Fibroblast of pulmonary artery (primary cell): ENCODE measurements at regions not wholly inside any gene's neighbourhood (a gene's known extent, or its start where the extent isn't known, plus 50 kb on each side); places are given as distances from the start of the nearest gene placed in this dataset.

ENCODE experiments used
- DNase-seq: peaks from one replicate; pipeline ENCODE4 v3.0.0-alpha.2; 2010; ENCODE audit warnings: low read depth
- H3K4me3 ChIP-seq: replicated peaks from 2 replicates; pipeline ENCODE4 v1.5.1; 2011; ENCODE audit warnings: low read depth, mild to moderate bottlenecking, control low read depth, low read length, moderate library complexity
- TF ChIP-seq, protein P1 (sequence below): IDR thresholded peaks from 2 replicates; pipeline ENCODE4 v1.5.1; 2011; ENCODE audit warnings: mild to moderate bottlenecking, control low read depth, low read length, inconsistent platforms; ENCODE audit errors: missing control alignments

DNA sequence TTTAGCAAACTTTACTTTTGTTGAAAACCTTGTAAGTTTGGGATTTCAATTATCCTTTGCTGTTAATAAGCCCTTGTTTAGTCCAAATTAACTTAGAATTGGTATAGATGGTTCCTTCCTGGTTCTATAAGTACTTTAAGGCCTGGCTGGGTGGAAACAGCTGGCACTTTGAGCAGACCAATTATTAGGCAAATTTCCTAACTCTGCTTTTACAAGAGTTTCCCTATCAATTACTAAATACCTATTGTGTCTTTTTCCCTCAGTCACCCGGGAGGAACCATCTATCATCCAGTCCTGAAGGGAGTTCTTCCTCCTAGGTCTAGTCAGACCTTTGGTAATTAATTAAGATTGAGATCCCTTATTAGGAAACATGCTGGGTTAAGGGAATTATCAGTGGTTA, 138.0 kb downstream of the SLC38A6 start:
- TF ChIP-seq, protein P1, sequence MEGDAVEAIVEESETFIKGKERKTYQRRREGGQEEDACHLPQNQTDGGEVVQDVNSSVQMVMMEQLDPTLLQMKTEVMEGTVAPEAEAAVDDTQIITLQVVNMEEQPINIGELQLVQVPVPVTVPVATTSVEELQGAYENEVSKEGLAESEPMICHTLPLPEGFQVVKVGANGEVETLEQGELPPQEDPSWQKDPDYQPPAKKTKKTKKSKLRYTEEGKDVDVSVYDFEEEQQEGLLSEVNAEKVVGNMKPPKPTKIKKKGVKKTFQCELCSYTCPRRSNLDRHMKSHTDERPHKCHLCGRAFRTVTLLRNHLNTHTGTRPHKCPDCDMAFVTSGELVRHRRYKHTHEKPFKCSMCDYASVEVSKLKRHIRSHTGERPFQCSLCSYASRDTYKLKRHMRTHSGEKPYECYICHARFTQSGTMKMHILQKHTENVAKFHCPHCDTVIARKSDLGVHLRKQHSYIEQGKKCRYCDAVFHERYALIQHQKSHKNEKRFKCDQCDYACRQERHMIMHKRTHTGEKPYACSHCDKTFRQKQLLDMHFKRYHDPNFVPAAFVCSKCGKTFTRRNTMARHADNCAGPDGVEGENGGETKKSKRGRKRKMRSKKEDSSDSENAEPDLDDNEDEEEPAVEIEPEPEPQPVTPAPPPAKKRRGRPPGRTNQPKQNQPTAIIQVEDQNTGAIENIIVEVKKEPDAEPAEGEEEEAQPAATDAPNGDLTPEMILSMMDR, result no peak

DNA sequence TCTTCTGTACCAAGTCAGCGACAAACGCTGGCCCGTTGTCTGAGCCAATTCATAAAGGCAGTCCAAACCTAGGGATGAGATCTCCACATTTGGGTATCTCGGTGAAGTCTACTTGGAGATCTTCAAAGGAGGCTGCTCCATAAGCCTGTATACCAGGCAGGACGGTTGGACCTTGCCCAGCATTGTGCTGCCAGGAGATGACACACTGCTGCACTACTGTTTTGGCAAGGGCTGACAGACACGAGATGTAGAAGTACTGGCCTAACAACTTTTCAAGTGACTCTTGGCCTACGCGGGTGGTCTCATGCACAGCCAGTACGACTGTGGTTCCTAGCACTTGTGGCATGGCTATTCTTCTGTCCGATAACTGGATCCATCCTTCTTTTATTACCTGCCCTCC, 135.3 kb downstream of the SLC38A6 start:
- DNase-seq, result no peak
- no peak overlapping the region for H3K4me3 ChIP-seq
- TF ChIP-seq, protein P1, result no peak

More for the DNA sequence above, 138.0 kb downstream of the SLC38A6 start:
- DNase-seq, result no peak
- H3K4me3 ChIP-seq, result no peak overlapping the region

DNA sequence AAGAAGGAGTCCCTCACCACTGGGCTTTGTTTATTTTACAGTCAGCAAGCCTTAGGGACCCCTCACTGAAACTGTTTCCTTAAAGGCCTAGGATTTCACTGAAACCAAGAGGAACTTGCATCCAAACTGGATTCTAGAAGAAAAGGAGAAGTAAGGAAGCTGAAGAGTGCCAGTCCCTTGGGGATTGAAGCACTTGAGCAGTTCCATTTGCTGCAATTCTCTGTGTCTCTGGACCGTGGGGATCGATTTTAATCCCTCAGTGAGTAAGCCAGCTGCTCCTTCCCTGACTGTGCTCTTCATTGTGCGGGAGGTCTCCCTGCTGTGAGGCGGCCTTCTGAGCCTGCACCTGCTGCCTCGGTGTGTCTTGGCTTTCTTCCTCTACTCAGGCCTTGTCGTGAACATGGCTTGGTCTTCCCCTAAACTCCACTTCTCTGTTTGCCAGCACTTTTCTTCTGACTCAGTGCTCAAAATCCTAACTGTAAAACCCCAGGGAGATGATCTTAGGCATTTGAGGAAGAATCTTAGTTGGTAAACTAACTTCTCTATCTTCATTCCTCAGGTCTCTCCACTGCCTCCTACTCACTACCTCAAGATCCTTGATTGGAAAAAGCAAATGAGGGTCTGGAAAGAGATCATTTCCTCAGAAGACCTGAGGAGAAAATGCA, 132.6 kb downstream of the SLC38A6 start:
- DNase-seq, result no peak
- TF ChIP-seq, protein P1, result no peak

DNA sequence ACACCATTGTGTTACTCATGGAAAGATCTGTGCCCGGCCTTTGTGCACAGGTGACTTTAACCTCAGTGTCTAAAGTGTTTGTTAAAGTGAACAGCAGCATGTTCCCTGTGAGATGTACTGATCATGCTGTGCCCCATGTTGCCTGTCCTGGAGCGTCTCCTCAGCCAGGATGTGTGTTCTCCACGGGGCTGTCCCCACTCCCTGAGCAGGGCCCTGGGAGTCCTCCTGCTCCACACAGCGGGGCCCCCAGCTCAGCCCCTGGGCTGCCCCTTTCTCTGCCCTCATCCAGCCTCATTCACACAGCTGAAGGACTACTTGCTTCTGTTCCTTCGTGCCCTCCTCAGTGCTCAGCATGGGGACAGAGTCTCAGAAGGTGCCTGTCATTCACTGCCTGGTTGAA, 131.5 kb downstream of the SLC38A6 start:
- TF ChIP-seq, protein P1, result no peak
- no peak overlapping the region for H3K4me3 ChIP-seq
- DNase-seq, result no peak

More for the DNA sequence above, 132.6 kb downstream of the SLC38A6 start:
- no peak overlapping the region for H3K4me3 ChIP-seq

DNA sequence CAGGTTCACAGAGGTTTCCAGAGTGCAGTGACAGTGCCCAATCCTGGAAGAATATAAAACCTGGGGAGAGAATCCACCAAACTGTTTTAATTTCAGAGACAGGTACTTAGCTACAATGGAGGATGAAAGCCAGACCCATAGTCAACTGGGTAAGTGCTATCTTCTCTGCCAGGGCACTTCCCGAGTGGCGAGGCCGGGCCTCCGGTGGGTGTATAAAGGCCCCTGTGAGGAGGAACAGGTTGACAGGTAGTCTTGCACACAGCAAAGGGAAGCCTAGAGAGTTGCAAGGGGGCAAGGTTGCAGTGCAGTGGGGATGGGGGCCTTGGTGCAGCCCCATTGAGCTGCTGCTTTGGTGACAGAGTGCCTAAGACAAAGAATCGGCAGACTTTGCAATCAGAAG, 130.7 kb downstream of the SLC38A6 start:
- no peak overlapping the region for H3K4me3 ChIP-seq
- no peak for DNase-seq
- TF ChIP-seq, protein P1, result no peak

DNA sequence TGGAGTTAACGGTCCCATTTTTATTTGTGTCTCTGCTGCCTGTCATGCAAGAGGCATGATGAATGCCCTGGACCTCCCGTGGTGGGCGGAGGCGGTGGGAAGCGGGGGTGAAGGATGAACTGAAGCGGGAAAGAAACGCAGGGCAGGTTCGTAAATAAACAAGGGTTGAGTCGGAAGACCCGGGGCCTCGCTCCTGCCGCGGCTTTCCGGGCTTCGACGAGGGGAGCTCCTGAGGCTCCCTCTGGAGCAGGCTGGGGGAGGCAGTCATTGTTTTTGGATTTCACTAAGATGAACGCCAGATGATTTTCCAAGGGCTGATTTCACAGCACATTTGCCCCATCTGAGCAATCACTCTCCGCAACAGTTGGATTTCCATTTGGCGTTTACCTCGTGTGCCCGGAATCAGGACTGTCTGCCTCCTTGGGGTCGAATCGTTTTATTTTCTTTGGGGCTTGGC, 130.2 kb downstream of the SLC38A6 start:
- no peak for DNase-seq
- no peak overlapping the region for H3K4me3 ChIP-seq
- TF ChIP-seq, protein P1, result no peak
